Spleen (tissue), 7 donors: ENCODE measurements at regions not wholly inside any gene's neighbourhood (a gene's known extent, or its start where the extent isn't known, plus 50 kb on each side); places are given as distances from the start of the nearest gene placed in this dataset.

Experiments used
- POLR2A ChIP-seq, 3 donors: fragments of 450-650 bp; IDR thresholded peaks; one replicate each; pipeline ENCODE4 v1.5.1; 2017; ENCODE audit warnings: antibody characterized with exemption in 3 of 3, mild to moderate bottlenecking in 1 of 3
- TF ChIP-seq, protein P1 (sequence below), 11 experiments: fragments of 200-600 bp in 7 of 11; fragments of 450-650 bp in 4 of 11; sonication (generic) in 4 of 11; IDR thresholded peaks in 8 of 11; conservative IDR thresholded peaks in 3 of 11; 1 replicate in 7 of 11; 2 replicates in 4 of 11; pipeline versions ENCODE4 v1.4.0 to v1.8.0; 2016 to 2021; ENCODE audit warnings: antibody characterized with exemption in 11 of 11, inconsistent platforms in 4 of 11, mild to moderate bottlenecking in 1 of 11
- donor health status: DM: no; HTN: no; CAD: no; lungs with moderate emphysema.
- donor health status: DM: no; HTN: no; CAD: no.
- donor health status: DM: no; HTN: no; CAD: no.

DNA sequence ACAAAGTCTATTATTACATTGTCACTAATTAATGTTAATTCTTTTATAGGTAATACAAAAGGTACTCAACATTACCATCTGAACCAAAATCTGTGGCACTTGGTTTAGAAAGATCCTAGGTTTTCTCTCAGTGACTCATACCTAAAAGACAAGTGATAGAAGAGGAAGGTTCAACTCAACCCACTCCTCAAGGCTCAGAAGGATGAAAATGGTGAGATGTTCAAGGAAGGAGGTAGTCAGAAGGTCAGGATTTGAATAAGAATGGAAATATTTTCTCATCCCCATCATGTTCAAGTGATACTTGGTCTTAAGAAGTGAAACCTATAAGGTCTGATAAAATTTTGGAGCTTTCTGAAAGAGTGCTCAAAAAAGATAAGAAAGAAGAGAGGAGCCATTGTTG is 86.4 kb upstream of the FBXO11 start:
- TF ChIP-seq, protein P1, sequence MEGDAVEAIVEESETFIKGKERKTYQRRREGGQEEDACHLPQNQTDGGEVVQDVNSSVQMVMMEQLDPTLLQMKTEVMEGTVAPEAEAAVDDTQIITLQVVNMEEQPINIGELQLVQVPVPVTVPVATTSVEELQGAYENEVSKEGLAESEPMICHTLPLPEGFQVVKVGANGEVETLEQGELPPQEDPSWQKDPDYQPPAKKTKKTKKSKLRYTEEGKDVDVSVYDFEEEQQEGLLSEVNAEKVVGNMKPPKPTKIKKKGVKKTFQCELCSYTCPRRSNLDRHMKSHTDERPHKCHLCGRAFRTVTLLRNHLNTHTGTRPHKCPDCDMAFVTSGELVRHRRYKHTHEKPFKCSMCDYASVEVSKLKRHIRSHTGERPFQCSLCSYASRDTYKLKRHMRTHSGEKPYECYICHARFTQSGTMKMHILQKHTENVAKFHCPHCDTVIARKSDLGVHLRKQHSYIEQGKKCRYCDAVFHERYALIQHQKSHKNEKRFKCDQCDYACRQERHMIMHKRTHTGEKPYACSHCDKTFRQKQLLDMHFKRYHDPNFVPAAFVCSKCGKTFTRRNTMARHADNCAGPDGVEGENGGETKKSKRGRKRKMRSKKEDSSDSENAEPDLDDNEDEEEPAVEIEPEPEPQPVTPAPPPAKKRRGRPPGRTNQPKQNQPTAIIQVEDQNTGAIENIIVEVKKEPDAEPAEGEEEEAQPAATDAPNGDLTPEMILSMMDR (IDR thresholded peaks at IDR 0.05 in 8 of 11, conservative IDR thresholded peaks at IDR 0.05 in 3 of 11): no peak
- no peak for TF ChIP-seq POLR2A (IDR thresholded peaks at IDR 0.05)
